HG03354 (cell line): ENCODE measurements at regions not wholly inside any gene's neighbourhood (a gene's known extent, or its start where the extent isn't known, plus 50 kb on each side); places are given as distances from the start of the nearest gene placed in this dataset.
"Not testable (repeated sequence)": the region's sequence is repeated elsewhere in the genome, so short reads cannot be mapped to it uniquely, and the experiment has no call there.

Experiments
- ATAC-seq: cut with Tn5 transposase; IDR thresholded peaks from one replicate; pipeline ENCODE4 v1.9.1; 2021; ENCODE audit warnings: mild to moderate bottlenecking; ENCODE audit not compliant: unreplicated experiment, poor library complexity, severe bottlenecking

- no peak for ATAC-seq
These were observed 87.9 kb upstream of the MSTN start for GRCh38 chr2:190150413-190150812.

- ATAC-seq, result no peak
These were observed 87.4 kb upstream of the MSTN start for GRCh38 chr2:190149908-190150307.

- no peak for ATAC-seq
These were observed 86.7 kb upstream of the MSTN start for GRCh38 chr2:190149200-190149599.

- not testable (repeated sequence) for ATAC-seq
These were observed 83.6 kb upstream of the MSTN start for GRCh38 chr2:190146109-190146508.

- not testable (repeated sequence) for ATAC-seq
These were observed 77.9 kb upstream of the MSTN start for GRCh38 chr2:190140474-190140873.

GRCh38 chr2:190139371-190139770, 76.8 kb upstream of the MSTN start:
- no peak for ATAC-seq

GRCh38 chr2:190138032-190138431, 75.5 kb upstream of the MSTN start:
- no peak for ATAC-seq

GRCh38 chr2:190137561-190137960, 75.0 kb upstream of the MSTN start:
- ATAC-seq, result no peak

- ATAC-seq, result no peak
These were observed 74.3 kb upstream of the MSTN start for GRCh38 chr2:190136825-190137224.

- no peak for ATAC-seq
These were observed 73.7 kb upstream of the MSTN start for GRCh38 chr2:190136259-190136658.

- ATAC-seq, result peak; percentile 53
These were observed 67.1 kb upstream of the MSTN start for GRCh38 chr2:190129421-190130199.

GRCh38 chr2:190127651-190128050, 65.1 kb upstream of the MSTN start:
- no peak for ATAC-seq

GRCh38 chr2:190126798-190127197, 64.3 kb upstream of the MSTN start:
- no peak for ATAC-seq

GRCh38 chr2:190123956-190124355, 61.4 kb upstream of the MSTN start:
- no peak for ATAC-seq

- ATAC-seq, result peak; percentile 50
These were observed 59.4 kb upstream of the MSTN start for GRCh38 chr2:190121971-190122370.

- no peak for ATAC-seq
These were observed 58.8 kb upstream of the MSTN start for GRCh38 chr2:190121305-190121704.

GRCh38 chr2:190119923-190120590, 57.5 kb upstream of the MSTN start:
- ATAC-seq, result no peak

- peak; percentile 56 for ATAC-seq
These were observed 56.7 kb upstream of the MSTN start for GRCh38 chr2:190119257-190119656.

GRCh38 chr2:190117305-190117704, 54.8 kb upstream of the MSTN start:
- ATAC-seq, result no peak

GRCh38 chr2:190113000-190113399, 50.5 kb upstream of the MSTN start:
- ATAC-seq, result no peak
